ENCODE measurements at regions not wholly inside any gene's neighbourhood (a gene's known extent, or its start where the extent isn't known, plus 50 kb on each side); places are given as distances from the start of the nearest gene placed in this dataset.
"Not testable (repeated sequence)": the region's sequence is repeated elsewhere in the genome, so short reads cannot be mapped to it uniquely, and the experiment has no call there.

- no peaks in the 10 kb centered on the region for H3K27me3 ChIP-seq (ENCODE audit: control insufficient read depth in 2 of 2, insufficient read depth in 2 of 2, low read length in 2 of 2)
- no peak overlapping the region for H3K4me2 ChIP-seq (ENCODE audit: insufficient read depth, low read length)
- no peak for FAIRE-seq
- no peak overlapping the region for H3K9ac ChIP-seq (replicated peaks; ENCODE audit: extremely low read depth, insufficient read depth, low read length)
- TF ChIP-seq POLR2A (IDR thresholded peaks at IDR 0.05; ENCODE audit: low read depth, low read length) (no peak), FOS (IDR thresholded peaks at IDR 0.05; ENCODE audit: borderline replicate concordance, insufficient read depth, low read length) (no peak), GATA2 (IDR thresholded peaks at IDR 0.05; ENCODE audit: insufficient read depth, insufficient read length, low read depth, low read length) (no peak)
- H4K20me1 ChIP-seq (replicated peaks; ENCODE audit: control insufficient read depth, extremely low read depth, insufficient read depth, low read length) = no peaks in the 10 kb centered on the region
- H3K9me1 ChIP-seq (replicated peaks; ENCODE audit: control insufficient read depth, extremely low read depth, insufficient read depth, low read length) = no peaks in the 10 kb centered on the region
- no peak overlapping the region for H2AFZ ChIP-seq (ENCODE audit: low read depth, low read length)
- ChIA-PET CTCF (no interaction called here), POLR2A (no interaction called here)
- H3K27ac ChIP-seq (ENCODE audit: insufficient read depth, low read depth, low read length) = no peak overlapping the region
- H3K9me3 ChIP-seq (replicated peaks; ENCODE audit: control insufficient read depth, insufficient read depth, low read length) = peaks cover 12% of the 10 kb centered on the region
- BruUV-seq (replicated peaks) = no TSS peak
- no peaks in the 10 kb centered on the region for H3K4me1 ChIP-seq (ENCODE audit: control insufficient read depth, extremely low read depth, insufficient read depth, low read length)
- no peaks in the 10 kb centered on the region for H3K36me3 ChIP-seq (ENCODE audit: control insufficient read depth in 2 of 2, extremely low read depth in 1 of 2, insufficient read depth in 2 of 2, low read length in 2 of 2)
- H3K79me2 ChIP-seq (ENCODE audit: control insufficient read depth, insufficient read depth, low read length) = no peaks in the 10 kb centered on the region
- no peak overlapping the region for H3K4me3 ChIP-seq (replicated peaks in 1 of 3; ENCODE audit: insufficient read depth in 1 of 3, low read depth in 1 of 3, low read length in 3 of 3)
- no peak for DNase-seq (ENCODE audit: low read depth, low spot score)
- intact Hi-C loops (cut with micrococcal nuclease) = no loop called here
- dilution Hi-C loops (cut with MboI; ENCODE audit: extremely low pct_ligation_motif_present, low sequenced_read_pairs) = no loop called here
Observed at GRCh38 chr13:21917086-21918015, 246.5 kb downstream of the FGF9 start.

GRCh38 chr13:21920802-21921201, 249.9 kb downstream of the FGF9 start:
- H4K20me1 ChIP-seq (replicated peaks; ENCODE audit: control insufficient read depth, extremely low read depth, insufficient read depth, low read length); H3K27me3 ChIP-seq (ENCODE audit: control insufficient read depth in 2 of 2, insufficient read depth in 2 of 2, low read length in 2 of 2); H3K79me2 ChIP-seq (ENCODE audit: control insufficient read depth, insufficient read depth, low read length); DNase-seq (ENCODE audit: low read depth, low spot score); CTCF ChIA-PET; H3K9me1 ChIP-seq (replicated peaks; ENCODE audit: control insufficient read depth, extremely low read depth, insufficient read depth, low read length); FAIRE-seq; H2AFZ ChIP-seq (ENCODE audit: low read depth, low read length); BruUV-seq (replicated peaks); H3K4me3 ChIP-seq (replicated peaks in 1 of 3; ENCODE audit: insufficient read depth in 1 of 3, low read depth in 1 of 3, low read length in 3 of 3); H3K9ac ChIP-seq (replicated peaks; ENCODE audit: extremely low read depth, insufficient read depth, low read length); POLR2A ChIA-PET; H3K4me2 ChIP-seq (ENCODE audit: insufficient read depth, low read length); dilution Hi-C loops (cut with MboI; ENCODE audit: extremely low pct_ligation_motif_present, low sequenced_read_pairs); intact Hi-C loops (cut with micrococcal nuclease); H3K36me3 ChIP-seq (ENCODE audit: control insufficient read depth in 2 of 2, extremely low read depth in 1 of 2, insufficient read depth in 2 of 2, low read length in 2 of 2); H3K27ac ChIP-seq (ENCODE audit: insufficient read depth, low read depth, low read length); H3K4me1 ChIP-seq (ENCODE audit: control insufficient read depth, extremely low read depth, insufficient read depth, low read length): not testable (repeated sequence)
- H3K9me3 ChIP-seq (replicated peaks; ENCODE audit: control insufficient read depth, insufficient read depth, low read length) = peaks cover 20% of the 10 kb centered on the region

Measured in endothelial cell of umbilical vein (primary cell).